H9 (cell line): ENCODE measurements at regions not wholly inside any gene's neighbourhood (a gene's known extent, or its start where the extent isn't known, plus 50 kb on each side); places are given as distances from the start of the nearest gene placed in this dataset.

ENCODE experiments used
- DNase-seq: peaks from one replicate; pipeline ENCODE4 v3.0.0-alpha.2; 2017
- H2AFZ ChIP-seq: one replicate; pipeline ENCODE4 v1.6.1; 2013; ENCODE audit warnings: mild to moderate bottlenecking, low read length, control low read depth, moderate library complexity
- H2AK5ac ChIP-seq: 2 replicates; pipeline ENCODE4 v1.6.1; 2013; ENCODE audit warnings: low read length, control low read depth, mixed read lengths; ENCODE audit not compliant: insufficient read length
- H2BK120ac ChIP-seq: one replicate; pipeline ENCODE4 v1.6.1; 2013; ENCODE audit warnings: low read depth, mild to moderate bottlenecking, low read length, control low read depth, inconsistent platforms; ENCODE audit not compliant: poor library complexity, severe bottlenecking
- H2BK12ac ChIP-seq: 2 replicates; pipeline ENCODE4 v1.6.1; 2013; ENCODE audit warnings: low read length, control low read depth, mixed read lengths, low read depth; ENCODE audit not compliant: insufficient read length
- H2BK15ac ChIP-seq: 2 replicates; pipeline ENCODE4 v1.6.1; 2013; ENCODE audit warnings: low read depth, low read length, control low read depth
- H2BK20ac ChIP-seq: one replicate; pipeline ENCODE4 v1.6.1; 2013; ENCODE audit warnings: low read depth, mild to moderate bottlenecking, low read length, control low read depth, inconsistent platforms; ENCODE audit not compliant: poor library complexity, severe bottlenecking
- H2BK5ac ChIP-seq: 2 replicates; pipeline ENCODE4 v1.6.1; 2013; ENCODE audit warnings: low read length, control low read depth, mixed read lengths; ENCODE audit not compliant: insufficient read length
- H3K14ac ChIP-seq: 2 replicates; pipeline ENCODE4 v1.6.1; 2013; ENCODE audit warnings: low read length, control low read depth; ENCODE audit not compliant: insufficient read depth
- H3K18ac ChIP-seq: 2 replicates; pipeline ENCODE4 v1.6.1; 2013; ENCODE audit warnings: low read depth, mild to moderate bottlenecking, mixed read lengths, low read length, control low read depth; ENCODE audit not compliant: insufficient read length
- H3K23ac ChIP-seq: 2 replicates; pipeline ENCODE4 v1.6.1; 2013; ENCODE audit warnings: low read length, control low read depth, mixed read lengths, low read depth; ENCODE audit not compliant: insufficient read length
- H3K23me2 ChIP-seq: 2 replicates; pipeline ENCODE4 v1.6.1; 2013; ENCODE audit warnings: low read depth, mild to moderate bottlenecking, mixed read lengths, low read length, control low read depth; ENCODE audit not compliant: insufficient read length, poor library complexity, severe bottlenecking
- H3K27ac ChIP-seq: 2 replicates; pipeline ENCODE4 v1.5.1; 2013; ENCODE audit warnings: low read length, control low read depth, mixed read lengths, low read depth; ENCODE audit not compliant: insufficient read length
- H3K27me3 ChIP-seq: 2 replicates; pipeline ENCODE4 v1.6.1; 2013; ENCODE audit warnings: low read length, control low read depth, inconsistent platforms; ENCODE audit not compliant: insufficient read depth
- H3K4ac ChIP-seq: 2 replicates; pipeline ENCODE4 v1.6.1; 2013; ENCODE audit warnings: low read depth, mild to moderate bottlenecking, control low read depth, inconsistent platforms, low read length, moderate library complexity
- H3K4me1 ChIP-seq: 2 replicates; pipeline ENCODE4 v1.6.1; 2013; ENCODE audit warnings: low read length, control low read depth, inconsistent platforms; ENCODE audit not compliant: insufficient read depth
- H3K4me2 ChIP-seq: 2 replicates; pipeline ENCODE4 v1.6.1; 2013; ENCODE audit warnings: low read length, control low read depth, mixed read lengths; ENCODE audit not compliant: insufficient read length, insufficient read depth
- H3K56ac ChIP-seq: 2 replicates; pipeline ENCODE4 v1.6.1; 2013; ENCODE audit warnings: low read depth, mild to moderate bottlenecking, mixed read lengths, low read length, control low read depth; ENCODE audit not compliant: insufficient read length
- H3K79me1 ChIP-seq: 2 replicates; pipeline ENCODE4 v1.6.1; 2013; ENCODE audit warnings: low read depth, mild to moderate bottlenecking, moderate library complexity, low read length, control low read depth, inconsistent platforms; ENCODE audit not compliant: insufficient read depth, poor library complexity, severe bottlenecking
- H3K79me2 ChIP-seq: 2 replicates; pipeline ENCODE4 v1.6.1; 2013; ENCODE audit warnings: low read length, control low read depth, inconsistent platforms; ENCODE audit not compliant: insufficient read depth
- H3K9ac ChIP-seq: 2 replicates; pipeline ENCODE4 v1.6.1; 2013; ENCODE audit warnings: low read length, control low read depth, mixed read lengths; ENCODE audit not compliant: insufficient read length; ENCODE audit errors: extremely low read depth
- H3K9me3 ChIP-seq: one replicate; pipeline ENCODE4 v1.6.1; 2013; ENCODE audit warnings: low read depth, low read length, inconsistent platforms; ENCODE audit not compliant: control insufficient read depth
- H3T11ph ChIP-seq: one replicate; pipeline ENCODE4 v1.6.1; 2013; ENCODE audit warnings: mild to moderate bottlenecking, low read length, control low read depth, inconsistent platforms
- H4K20me1 ChIP-seq: one replicate; pipeline ENCODE4 v1.6.1; 2013; ENCODE audit not compliant: control insufficient read depth, insufficient read length, insufficient read depth
- H4K5ac ChIP-seq: 2 replicates; pipeline ENCODE4 v1.6.1; 2013; ENCODE audit warnings: low read depth, mild to moderate bottlenecking, mixed read lengths, low read length, control low read depth; ENCODE audit not compliant: insufficient read length
- H4K8ac ChIP-seq: replicated peaks from 2 replicates; pipeline ENCODE4 v1.6.1; 2013; ENCODE audit warnings: low read length, control low read depth, mixed read lengths, low read depth; ENCODE audit not compliant: insufficient read length
- H4K91ac ChIP-seq: 2 replicates; pipeline ENCODE4 v1.6.1; 2013; ENCODE audit warnings: low read depth, mild to moderate bottlenecking, moderate library complexity, mixed read lengths, low read length, control low read depth; ENCODE audit not compliant: insufficient read length
- H3K27ac Mint-ChIP-seq, 3 experiments: 2 replicates in 2 of 3; 3 replicates in 1 of 3; pipeline ENCODE4 v1.8.0; 2020 to 2021; ENCODE audit warnings: mixed read lengths in 3 of 3, mild to moderate bottlenecking in 1 of 3, moderate library complexity in 1 of 3
- H3K27me3 Mint-ChIP-seq: 2 replicates; pipeline ENCODE4 v1.8.0; 2021; ENCODE audit warnings: low read depth, mild to moderate bottlenecking, moderate library complexity, mixed read lengths
- H3K36me3 Mint-ChIP-seq, 3 experiments: 2 replicates in 2 of 3; 3 replicates in 1 of 3; pipeline ENCODE4 v1.8.0; 2020 to 2021; ENCODE audit warnings: low read depth in 3 of 3, mixed read lengths in 3 of 3; ENCODE audit not compliant: insufficient read depth in 1 of 3
- H3K4me1 Mint-ChIP-seq, 2 experiments: 2 replicates each; pipeline ENCODE4 v1.8.0; 2020; ENCODE audit warnings: mixed read lengths in 2 of 2
- H3K4me3 Mint-ChIP-seq, 2 experiments: 2 replicates in 1 of 2; 3 replicates in 1 of 2; pipeline ENCODE4 v1.8.0; 2020 to 2021; ENCODE audit warnings: mild to moderate bottlenecking in 2 of 2, mixed read lengths in 2 of 2, moderate library complexity in 1 of 2
- H3K9me3 Mint-ChIP-seq, 2 experiments: 2 replicates in 1 of 2; 3 replicates in 1 of 2; pipeline ENCODE4 v1.8.0; 2020; ENCODE audit warnings: mild to moderate bottlenecking in 2 of 2, mixed read lengths in 2 of 2, moderate library complexity in 1 of 2
- CTCF ChIP-seq: fragments of 200-600 bp; sonication (generic); conservative IDR thresholded peaks from 3 replicates; pipeline ENCODE4 v1.8.0; 2021; ENCODE audit warnings: antibody characterized with exemption, mild to moderate bottlenecking

DNA sequence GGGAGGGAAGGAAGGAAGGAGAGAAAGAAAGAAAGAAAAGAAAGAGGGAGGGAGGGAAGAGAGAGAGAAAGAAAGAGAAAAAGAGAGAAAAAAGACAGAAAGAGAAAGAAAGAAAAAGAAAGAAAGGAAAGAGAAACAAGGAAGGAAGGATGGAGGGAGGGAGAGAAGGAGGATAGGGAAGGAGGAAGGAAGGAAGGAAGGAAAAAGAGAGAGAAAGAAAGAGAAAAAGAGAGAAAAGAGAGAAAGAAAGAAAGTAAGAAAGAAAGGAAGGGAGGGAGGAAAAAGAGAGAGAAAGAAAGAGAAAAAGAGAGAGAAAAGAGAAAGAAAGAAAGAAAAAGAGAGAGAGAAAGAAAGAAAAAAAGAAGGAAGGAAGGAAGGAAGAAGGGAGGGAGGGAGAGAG is 105.8 kb upstream of the RBPJ start:
- Histone ChIP-seq H4K20me1 (no peaks in the 10 kb centered on the region), H3K4me1 (no peaks in the 10 kb centered on the region), H4K5ac (no peak overlapping the region), H2BK12ac (no peak overlapping the region), H3K27me3 (no peaks in the 10 kb centered on the region), H2BK20ac (no peak overlapping the region), H3K9me3 (no peaks in the 10 kb centered on the region), H3K9ac (no peak overlapping the region), H3K56ac (no peak overlapping the region), H3T11ph (no peak overlapping the region), H3K18ac (no peak overlapping the region), H2BK5ac (no peak overlapping the region), H3K79me2 (no peaks in the 10 kb centered on the region), H3K79me1 (no peaks in the 10 kb centered on the region), H2BK120ac (no peak overlapping the region), H3K14ac (no peak overlapping the region), H4K8ac (no peak overlapping the region), H3K4me2 (no peak overlapping the region), H3K27ac (no peak overlapping the region), H2BK15ac (no peak overlapping the region), H3K4ac (no peak overlapping the region), H4K91ac (no peak overlapping the region), H2AK5ac (no peak overlapping the region), H3K23ac (no peak overlapping the region), H2AFZ (no peak overlapping the region), H3K23me2 (no peaks in the 10 kb centered on the region)
- H3K4me1 Mint-ChIP-seq = peaks cover 11 to 17% of the 10 kb centered on the region in 2 experiments; a peak in 3 of 4 replicates
- no peaks in the 10 kb centered on the region for H3K9me3 Mint-ChIP-seq
- no peak overlapping the region for H3K27ac Mint-ChIP-seq
- peaks cover 12% of the 10 kb centered on the region for H3K27me3 Mint-ChIP-seq
- no peaks in the 10 kb centered on the region for H3K36me3 Mint-ChIP-seq
- no peak for DNase-seq
- TF ChIP-seq CTCF = no peak
- H3K4me3 Mint-ChIP-seq = no peak overlapping the region
